T47D (cell line): ENCODE measurements at regions not wholly inside any gene's neighbourhood (a gene's known extent, or its start where the extent isn't known, plus 50 kb on each side); places are given as distances from the start of the nearest gene placed in this dataset.

Source experiments
- DNase-seq, 2 experiments: peaks; one replicate each; pipeline versions ENCODE4 v3.0.0 to v3.0.0-alpha.2; 2011 to 2012; ENCODE audit warnings: low read depth in 1 of 2, low spot score in 1 of 2
- JUND ChIP-seq: IDR thresholded peaks from 2 replicates; pipeline ENCODE4 v1.6.1; 2012; ENCODE audit warnings: low read depth
- in situ Hi-C: cut with HindIII; loops from 2 replicates; pipeline ENCODE4 v1.10.0; 2016; ENCODE audit warnings: low sequenced_read_pairs, low pct_unique_long_range_greater_than_20kb

DNA sequence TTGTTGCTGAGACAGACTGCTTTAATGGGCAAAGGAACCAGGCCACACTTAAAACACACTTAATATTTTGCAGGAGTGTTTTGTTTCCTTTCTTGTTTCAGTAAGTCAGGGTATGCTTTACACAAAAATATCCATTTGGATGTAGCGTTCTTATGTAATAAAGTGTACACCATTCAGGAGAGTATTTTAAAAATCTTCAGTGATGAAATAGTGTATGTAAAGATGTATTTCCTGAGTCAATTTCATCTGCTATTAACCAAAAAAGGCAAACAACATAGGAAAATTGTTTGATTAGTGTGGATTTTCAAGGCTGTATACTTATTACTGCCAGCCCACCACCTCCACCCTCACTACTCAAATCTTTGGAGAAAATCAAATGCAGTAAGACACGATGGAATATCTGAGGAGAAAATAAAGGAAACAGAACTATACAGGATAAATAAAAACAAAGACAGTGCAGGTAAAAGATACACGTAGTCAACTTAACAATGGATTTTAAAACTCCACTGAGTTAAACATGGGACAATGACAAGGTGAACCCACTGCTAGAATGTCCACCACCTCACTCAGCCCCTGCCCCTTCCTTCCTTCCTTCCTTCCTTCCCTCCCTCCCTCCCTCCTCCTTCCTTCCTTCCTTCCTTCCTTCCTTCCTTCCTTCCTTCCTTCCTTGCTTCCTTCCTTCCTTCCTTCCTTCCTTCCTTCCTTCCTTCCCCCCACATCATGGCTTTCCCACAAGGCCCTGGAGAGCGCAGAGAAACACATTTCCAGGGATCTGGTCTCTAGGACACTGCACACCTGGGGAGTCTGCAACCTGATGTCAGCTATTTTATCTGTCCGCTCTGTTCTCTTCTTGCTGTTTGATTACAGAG, 360.3 kb downstream of the IRS2 start:
- TF ChIP-seq JUND = no peak
- in situ Hi-C loops = no loop called here
- no peak for DNase-seq

DNA sequence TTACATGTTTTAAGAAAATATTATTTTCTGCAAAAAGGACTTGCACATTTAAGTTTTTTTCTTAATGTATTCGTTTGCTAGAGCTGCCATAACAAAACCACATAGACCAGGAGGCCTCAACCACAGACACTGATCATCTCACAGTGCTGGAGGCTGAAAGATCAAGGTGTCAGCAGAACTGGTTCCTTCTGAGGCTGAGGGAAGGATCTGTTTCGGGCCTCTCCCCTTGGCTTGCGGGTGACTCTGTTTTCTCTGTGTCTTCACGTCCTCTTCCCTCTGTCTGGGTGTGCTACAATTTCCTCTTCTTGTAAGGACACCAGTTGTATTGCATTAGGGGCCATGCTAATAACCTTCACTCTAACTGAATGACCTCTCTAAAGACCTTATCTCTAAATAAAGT, 364.2 kb downstream of the IRS2 start:
- TF ChIP-seq JUND = no peak
- no peak for DNase-seq
- in situ Hi-C loops = no loop called here

DNA sequence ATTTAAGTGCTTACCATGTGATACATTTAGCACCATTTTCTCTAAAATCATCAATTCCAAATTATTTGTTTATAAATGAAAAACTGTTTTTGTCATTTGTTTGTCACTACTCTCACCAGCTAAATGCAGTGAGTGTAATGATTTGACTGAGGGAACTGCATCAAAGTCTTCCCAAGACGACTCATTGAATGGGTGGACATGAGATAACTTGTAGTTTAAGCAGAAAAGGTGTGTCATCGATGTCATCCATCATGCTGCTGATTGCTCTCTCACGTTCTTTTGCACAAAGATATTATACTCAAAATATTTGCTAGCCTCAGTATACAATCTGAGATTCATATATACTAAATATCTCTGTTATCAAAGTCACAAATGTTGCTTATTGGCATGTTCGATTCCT, 366.5 kb downstream of the IRS2 start:
- in situ Hi-C loops = no loop called here
- TF ChIP-seq JUND = no peak
- no peak for DNase-seq

DNA sequence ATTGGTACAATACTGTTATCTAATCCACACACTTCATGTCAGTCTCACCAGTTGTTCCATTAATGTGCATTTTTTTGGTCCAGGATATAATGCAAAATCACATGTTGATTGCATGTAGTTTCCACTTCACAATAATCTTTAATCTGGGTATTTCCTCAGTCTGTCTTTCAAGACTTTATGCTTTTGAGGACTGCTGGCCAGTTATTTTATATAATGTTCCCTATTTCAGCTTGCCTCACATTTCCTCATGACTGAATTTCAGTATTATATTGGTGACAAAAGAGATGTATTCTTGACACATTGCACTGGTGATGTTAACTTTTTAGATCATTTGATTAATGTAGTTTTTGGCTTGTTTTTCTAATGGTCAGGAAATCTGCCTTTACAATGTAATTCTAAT, 368.3 kb downstream of the IRS2 start:
- in situ Hi-C loops = no loop called here
- no peak for DNase-seq
- TF ChIP-seq JUND = no peak

DNA sequence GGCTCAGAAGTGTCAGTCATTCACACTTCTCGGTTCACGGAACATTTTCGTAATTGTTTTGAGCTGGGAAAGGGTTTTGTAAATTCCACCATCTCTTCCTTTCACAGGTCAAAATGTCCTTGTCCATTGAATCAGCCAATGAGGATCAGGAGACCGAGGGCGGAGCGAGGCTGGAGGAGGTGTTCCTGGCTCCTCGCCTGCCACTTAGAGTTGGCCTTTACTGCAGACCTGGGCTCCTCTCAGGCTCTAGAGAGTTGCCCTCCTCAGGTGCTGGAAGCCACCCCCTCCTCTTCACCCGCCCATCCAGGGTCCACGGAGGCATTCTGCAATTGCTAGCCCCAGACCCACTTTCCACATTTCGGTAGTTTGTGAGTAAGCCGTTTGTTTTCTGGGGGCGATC, 370.4 kb downstream of the IRS2 start:
- no peak for DNase-seq
- TF ChIP-seq JUND = no peak
- in situ Hi-C loops = no loop called here

DNA sequence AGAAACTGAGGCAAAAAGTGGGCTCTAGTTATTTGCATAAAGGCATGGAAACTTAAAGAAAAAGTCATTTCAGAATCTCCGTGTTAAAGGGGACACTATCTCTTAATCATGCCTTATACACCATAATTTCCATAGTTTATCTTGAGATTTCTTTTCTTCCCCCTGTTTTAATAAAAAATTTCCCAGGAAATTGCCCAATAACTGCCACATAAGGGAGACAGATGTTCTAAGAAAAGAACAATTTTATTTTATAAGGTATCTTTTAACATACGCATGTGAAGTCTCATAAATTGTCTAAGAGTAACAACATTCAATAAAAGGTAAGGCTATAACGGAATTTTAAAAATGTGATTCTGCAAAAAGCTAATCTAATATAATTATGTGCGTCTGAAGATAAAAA, 371.3 kb downstream of the IRS2 start:
- in situ Hi-C loops = no loop called here
- DNase-seq = no peak
- no peak for TF ChIP-seq JUND

DNA sequence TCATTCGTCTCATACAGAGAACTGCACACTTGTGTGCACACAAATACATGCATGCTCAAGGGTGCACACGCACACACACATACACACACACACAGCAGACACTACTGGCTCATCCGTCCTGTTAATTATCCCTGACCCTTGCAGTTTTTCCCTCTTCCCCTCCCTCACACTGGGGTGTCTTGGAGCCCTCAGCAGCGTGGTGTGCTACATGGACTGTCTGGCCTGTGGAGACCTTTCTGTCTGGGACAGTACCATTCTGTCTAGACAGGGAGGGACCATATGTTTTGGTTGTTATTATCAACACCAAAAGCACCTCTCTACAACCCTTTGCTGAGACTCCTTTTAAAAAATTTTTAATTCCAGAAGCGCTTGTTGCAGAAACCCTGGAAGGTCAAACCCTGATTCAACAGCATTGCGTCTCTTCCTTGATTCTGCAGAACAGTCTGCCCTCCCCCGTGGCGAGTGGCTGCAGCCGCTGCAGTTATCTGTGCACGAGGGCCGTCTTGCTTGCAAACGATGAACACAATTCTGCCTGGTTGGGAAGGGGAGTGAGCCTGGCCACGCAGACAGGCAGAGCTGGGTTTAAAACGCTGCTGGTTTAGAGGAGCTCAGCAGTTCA, 374.0 kb downstream of the IRS2 start:
- no peak for TF ChIP-seq JUND
- DNase-seq = peak; percentile 4 to 28
- in situ Hi-C loops = no loop called here

DNA sequence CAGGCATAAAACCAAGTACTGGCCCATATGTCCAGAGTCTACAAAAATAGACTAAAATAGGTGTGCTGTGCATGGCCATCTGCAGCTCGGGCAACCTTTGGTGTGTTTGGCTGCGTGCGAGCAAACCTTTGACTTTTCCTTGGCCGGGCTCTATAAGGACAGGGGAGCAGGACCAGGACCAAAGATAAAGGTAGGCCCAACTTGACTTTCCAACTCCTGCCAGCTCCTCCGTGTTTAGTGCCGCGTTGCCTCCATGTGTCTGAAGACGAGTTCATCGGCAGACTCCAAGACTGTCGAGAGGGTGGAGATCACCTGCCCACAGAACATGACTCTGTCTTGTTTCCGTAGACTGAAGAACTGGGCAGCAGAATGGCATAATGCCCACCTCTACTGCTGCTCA, 375.5 kb downstream of the IRS2 start:
- TF ChIP-seq JUND = no peak
- DNase-seq = no peak
- in situ Hi-C loops = no loop called here

DNA sequence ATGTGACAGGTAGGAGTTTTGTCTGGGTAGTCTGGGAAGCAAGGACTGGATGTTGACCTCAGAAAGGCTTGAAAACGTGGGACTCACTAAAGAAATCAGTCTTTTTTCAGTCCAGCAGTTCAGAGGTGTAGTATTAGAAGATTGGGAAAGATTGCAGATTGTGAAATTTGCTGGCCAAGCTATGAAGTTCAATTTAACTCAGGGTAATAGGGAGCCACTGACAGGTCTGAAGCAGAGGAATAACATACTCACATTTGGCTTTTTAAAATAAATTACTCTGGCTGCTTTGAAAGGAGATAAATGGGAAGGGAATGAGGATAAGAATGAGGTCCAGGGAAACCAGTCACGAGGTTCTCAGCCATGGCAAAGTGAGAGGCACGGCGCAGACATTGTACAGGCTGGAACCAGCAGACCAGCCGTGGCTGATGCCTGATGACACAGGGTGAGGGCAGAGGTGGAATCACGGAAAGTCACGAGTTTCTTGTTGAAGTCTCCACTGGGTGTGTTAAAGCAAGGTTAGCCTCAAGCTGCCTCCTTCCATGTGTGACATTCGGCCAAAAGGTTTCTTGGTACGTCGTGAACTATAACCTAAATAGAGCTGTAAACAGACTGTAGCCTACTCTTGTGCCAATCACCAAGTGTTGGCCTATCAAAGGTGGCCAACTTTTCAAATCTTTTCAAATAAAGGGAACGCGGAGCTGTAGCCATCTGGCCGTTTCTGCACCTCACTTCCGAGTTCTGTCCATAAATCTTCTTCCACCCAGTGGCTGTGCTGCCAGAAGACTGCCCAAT, 377.6 kb downstream of the IRS2 start:
- no peak for DNase-seq
- no peak for TF ChIP-seq JUND
- in situ Hi-C loops = no loop called here

DNA sequence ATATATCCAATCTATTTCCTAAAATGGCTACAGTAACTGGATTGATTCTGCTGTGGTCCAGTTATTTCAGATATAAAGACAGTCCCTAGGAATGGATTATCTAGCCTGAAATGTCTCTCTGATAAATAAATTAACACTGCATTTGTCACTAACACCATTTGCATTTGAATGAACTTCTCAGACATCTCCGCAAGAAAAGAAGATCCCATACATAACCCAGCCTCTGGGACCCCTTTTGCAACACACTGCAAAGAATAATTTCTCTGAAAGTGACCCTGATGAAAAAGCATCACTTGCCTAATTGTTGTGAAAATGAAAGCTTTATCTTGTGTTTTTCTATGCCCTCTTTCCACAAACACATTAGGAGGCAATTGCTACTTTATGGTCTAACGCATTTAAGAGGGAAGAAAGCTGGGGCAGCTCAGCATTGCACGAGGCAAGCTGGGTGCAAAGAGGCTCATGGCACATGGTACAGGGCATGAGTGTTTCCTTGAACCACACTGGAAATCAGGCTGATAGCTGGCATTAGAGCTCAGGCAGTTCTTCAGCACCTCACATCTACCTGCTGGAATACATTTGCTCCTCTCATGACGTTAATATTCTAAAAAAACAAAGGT, 379.9 kb downstream of the IRS2 start:
- in situ Hi-C loops = no loop called here
- no peak for TF ChIP-seq JUND
- DNase-seq = no peak

DNA sequence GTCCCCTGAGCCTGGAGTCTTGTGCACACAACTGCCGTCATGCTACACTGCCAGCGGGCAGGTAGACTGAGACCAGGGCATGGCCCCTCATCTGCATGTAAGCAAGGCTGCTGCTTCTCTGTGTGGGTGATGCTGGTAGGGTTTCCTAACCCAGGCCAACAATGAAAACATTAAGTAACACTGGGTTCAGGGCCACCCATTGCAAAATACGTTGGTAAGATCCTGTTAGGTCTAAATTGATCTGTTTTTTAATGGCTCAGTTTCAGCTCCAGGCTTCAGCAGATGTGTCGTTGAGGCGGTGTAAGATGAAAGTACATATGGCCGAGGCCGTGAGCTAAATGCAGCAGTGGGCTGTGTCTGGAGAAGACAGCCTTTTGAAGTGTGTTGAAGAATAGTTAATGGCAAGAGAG, 383.4 kb downstream of the IRS2 start:
- DNase-seq = no peak
- no peak for TF ChIP-seq JUND
- in situ Hi-C loops = no loop called here

DNA sequence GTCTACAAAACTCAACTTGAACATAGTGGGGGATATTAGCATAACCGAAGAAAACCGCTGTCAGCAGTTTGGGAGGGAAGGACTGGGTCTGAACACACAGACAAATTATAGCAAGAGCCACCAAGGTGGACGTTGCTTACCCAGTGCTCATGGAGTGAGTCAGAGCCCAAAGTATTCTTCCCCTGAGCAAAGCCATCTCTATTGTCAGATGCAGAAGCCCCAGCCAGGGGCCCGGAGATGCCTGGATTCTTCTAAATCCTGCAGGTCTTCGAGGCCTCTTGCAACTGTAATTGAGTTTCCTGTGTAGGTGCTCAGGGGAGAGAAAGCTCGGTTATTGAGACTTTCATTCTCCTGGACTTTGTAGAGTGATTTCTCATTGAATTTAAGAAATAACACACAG, 384.5 kb downstream of the IRS2 start:
- no peak for DNase-seq
- in situ Hi-C loops = no loop called here
- no peak for TF ChIP-seq JUND
